GM18858 (cell line): ENCODE measurements at regions not wholly inside any gene's neighbourhood (a gene's known extent, or its start where the extent isn't known, plus 50 kb on each side); places are given as distances from the start of the nearest gene placed in this dataset.
"Not testable (repeated sequence)": the region's sequence is repeated elsewhere in the genome, so short reads cannot be mapped to it uniquely, and the experiment has no call there.

Source experiments
- ATAC-seq: cut with Tn5 transposase; IDR thresholded peaks from one replicate; pipeline ENCODE4 v1.9.1; 2021; ENCODE audit not compliant: unreplicated experiment

GRCh38 chr9:25288195-25288594 is 390.0 kb downstream of the TUSC1 start:
- ATAC-seq = not testable (repeated sequence)

GRCh38 chr9:25284365-25284764 is 393.9 kb downstream of the TUSC1 start:
- no peak for ATAC-seq

- no peak for ATAC-seq
Observed at GRCh38 chr9:25282946-25283345, 395.3 kb downstream of the TUSC1 start.

GRCh38 chr9:25261445-25261844 is 416.8 kb downstream of the TUSC1 start:
- ATAC-seq = no peak

GRCh38 chr9:25260046-25260445 is 418.2 kb downstream of the TUSC1 start:
- ATAC-seq = no peak

- ATAC-seq = no peak
Observed at GRCh38 chr9:25255216-25255615, 423.0 kb downstream of the TUSC1 start.

- ATAC-seq = no peak
Observed at GRCh38 chr9:25254051-25254450, 424.2 kb downstream of the TUSC1 start.

GRCh38 chr9:25241421-25241820 is 436.8 kb downstream of the TUSC1 start:
- ATAC-seq = no peak

GRCh38 chr9:25226901-25227686 is 451.1 kb downstream of the TUSC1 start:
- ATAC-seq = no peak

GRCh38 chr9:25225938-25226760 is 452.1 kb downstream of the TUSC1 start:
- no peak for ATAC-seq

- no peak for ATAC-seq
Observed at GRCh38 chr9:25224996-25225395, 453.2 kb downstream of the TUSC1 start.

GRCh38 chr9:25224309-25224708 is 453.9 kb downstream of the TUSC1 start:
- no peak for ATAC-seq

GRCh38 chr9:25212361-25212760 is 465.9 kb downstream of the TUSC1 start:
- no peak for ATAC-seq

GRCh38 chr9:25207402-25208195 is 470.6 kb downstream of the TUSC1 start:
- ATAC-seq = no peak

GRCh38 chr9:25206027-25206426 is 472.2 kb downstream of the TUSC1 start:
- ATAC-seq = no peak

- ATAC-seq = no peak
Observed at GRCh38 chr9:25205285-25205684, 473.0 kb downstream of the TUSC1 start.

- no peak for ATAC-seq
Observed at GRCh38 chr9:25177858-25178257, 500.4 kb downstream of the TUSC1 start.

GRCh38 chr9:25129537-25129936 is 548.7 kb downstream of the TUSC1 start:
- no peak for ATAC-seq

GRCh38 chr9:25121811-25122210 is 556.4 kb downstream of the TUSC1 start:
- ATAC-seq = no peak

GRCh38 chr9:25119041-25119440 is 559.2 kb downstream of the TUSC1 start:
- ATAC-seq = no peak

- ATAC-seq = no peak
Observed at GRCh38 chr9:25117791-25118190, 560.5 kb downstream of the TUSC1 start.
